Fibroblast of lung (primary cell): ENCODE measurements at regions not wholly inside any gene's neighbourhood (a gene's known extent, or its start where the extent isn't known, plus 50 kb on each side); places are given as distances from the start of the nearest gene placed in this dataset.

Experiments
- CTCF ChIP-seq, 2 donors: IDR thresholded peaks in 1 of 2; conservative IDR thresholded peaks in 1 of 2; 1 replicate in 1 of 2; 2 replicates in 1 of 2; pipeline ENCODE4 v1.5.1; 2011 to 2012; ENCODE audit warnings: low read length in 2 of 2, control low read depth in 1 of 2, inconsistent platforms in 1 of 2, low read depth in 1 of 2, mild to moderate bottlenecking in 1 of 2
- EZH2 ChIP-seq: IDR thresholded peaks from 2 replicates; pipeline ENCODE4 v1.5.1; 2012; ENCODE audit warnings: low read length, control low read depth, mild to moderate bottlenecking; ENCODE audit errors: missing control alignments

DNA sequence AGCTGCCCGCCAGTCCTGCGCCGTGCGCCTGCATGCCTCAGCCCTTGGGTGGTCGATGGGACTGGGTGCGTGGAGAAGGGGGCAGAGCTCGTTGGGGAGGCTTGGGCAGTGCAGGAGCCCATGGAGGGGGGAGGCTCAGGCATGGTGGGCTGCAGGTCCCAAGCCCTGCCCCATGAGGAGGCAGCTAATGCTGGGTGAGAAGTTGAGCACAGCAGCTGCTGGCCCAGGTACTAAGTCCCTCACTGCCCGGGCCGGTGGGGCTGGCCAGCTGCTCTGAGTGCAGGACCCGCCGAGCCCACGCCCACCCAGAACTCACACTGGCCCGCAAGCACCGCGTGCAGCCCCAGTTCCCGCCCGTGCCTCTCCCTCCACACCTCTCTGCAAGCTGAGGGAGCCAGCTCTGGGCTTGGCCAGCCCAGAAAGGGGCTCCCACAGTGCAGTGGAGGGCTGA lies 764.3 kb upstream of the TYRP1 start:
- TF ChIP-seq CTCF (conservative IDR thresholded peaks at IDR 0.05 in 1 of 2, IDR thresholded peaks at IDR 0.05 in 1 of 2; ENCODE audit: low read depth in 1 of 2, low read length in 2 of 2) (no peak), EZH2 (no peak)
